ENCODE measurements at regions not wholly inside any gene's neighbourhood (a gene's known extent, or its start where the extent isn't known, plus 50 kb on each side); places are given as distances from the start of the nearest gene placed in this dataset.
"Not testable (repeated sequence)": the region's sequence is repeated elsewhere in the genome, so short reads cannot be mapped to it uniquely, and the experiment has no call there.

- no peak for DNase-seq
Measured at GRCh38 chr4:38314663-38315062, 349.3 kb upstream of the KLF3 start.

DNA sequence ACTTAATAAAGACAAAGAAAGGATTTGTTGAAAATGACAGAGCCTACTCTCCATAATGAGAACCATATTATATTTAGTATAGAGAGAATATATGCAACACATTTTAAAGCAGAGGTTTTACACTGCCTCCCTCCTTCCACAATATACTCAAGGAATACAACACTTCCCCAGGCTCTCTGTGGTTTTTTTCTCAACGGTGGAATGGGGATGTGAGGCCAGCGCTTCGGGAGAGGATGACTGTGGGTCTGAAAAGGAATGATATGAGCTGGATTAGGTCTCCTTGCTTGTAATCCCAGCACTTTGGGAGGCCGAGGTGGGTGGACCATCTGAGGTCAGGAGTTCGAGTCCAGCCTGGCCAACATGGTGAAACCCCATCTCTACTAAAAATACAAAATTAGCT, 348.7 kb upstream of the KLF3 start:
- no peak for DNase-seq

DNA sequence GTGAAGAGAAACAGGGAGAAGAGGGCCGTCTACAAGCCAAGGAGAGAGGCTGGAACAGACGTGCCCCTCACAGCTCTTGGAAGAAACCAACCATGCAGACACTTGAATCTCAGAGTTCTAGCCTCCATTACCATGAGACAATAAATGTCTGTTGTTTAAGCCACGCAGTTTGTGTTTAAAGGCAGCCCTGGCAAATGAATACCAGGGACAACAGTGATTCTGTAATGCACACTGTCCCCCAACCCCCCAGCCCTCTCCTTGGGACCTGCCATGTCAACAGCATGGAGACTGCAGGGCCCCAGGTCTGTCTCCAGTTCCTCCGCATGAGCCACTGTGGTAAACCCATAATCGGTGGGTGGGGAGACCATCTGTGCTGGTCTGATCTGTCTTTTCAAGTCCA, 348.0 kb upstream of the KLF3 start:
- DNase-seq: no peak

GRCh38 chr4:38317041-38317674, 346.8 kb upstream of the KLF3 start:
- no peak for DNase-seq

DNA sequence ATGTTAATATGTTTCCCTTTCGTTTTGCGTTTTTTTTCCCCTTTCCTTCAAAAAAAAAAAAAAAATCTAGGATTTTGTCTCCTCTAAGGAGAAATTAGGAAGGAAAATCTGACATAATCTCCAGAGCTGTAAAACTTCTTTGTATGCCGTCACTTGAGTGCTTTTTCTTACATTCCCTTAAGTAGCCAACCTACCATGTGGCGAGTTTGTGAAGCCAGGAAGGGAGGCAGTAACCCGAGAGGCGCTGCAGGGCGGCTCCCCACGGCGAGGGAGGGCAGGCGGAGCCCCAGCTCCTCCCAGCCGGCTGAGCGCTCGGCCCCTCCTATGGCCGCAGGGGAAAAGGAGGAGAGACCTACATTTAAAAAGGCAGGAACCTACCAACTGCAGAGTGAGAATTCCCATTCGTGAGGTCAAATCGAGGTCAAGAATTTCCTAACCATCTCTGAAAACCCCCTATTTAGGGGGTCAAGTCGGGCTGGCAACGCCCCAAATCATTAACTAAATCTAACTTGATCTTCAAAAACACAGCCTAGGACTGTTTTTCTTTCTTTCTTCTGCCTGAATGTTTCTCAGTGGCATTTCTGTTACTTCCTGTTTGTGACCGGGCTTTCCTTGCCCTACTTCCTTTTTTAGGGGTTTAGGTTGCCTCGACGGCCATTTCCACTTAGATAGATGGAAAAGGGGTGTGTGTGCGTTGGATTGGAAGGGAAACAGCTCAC, 345.1 kb upstream of the KLF3 start:
- peak; percentile 46 for DNase-seq

DNA sequence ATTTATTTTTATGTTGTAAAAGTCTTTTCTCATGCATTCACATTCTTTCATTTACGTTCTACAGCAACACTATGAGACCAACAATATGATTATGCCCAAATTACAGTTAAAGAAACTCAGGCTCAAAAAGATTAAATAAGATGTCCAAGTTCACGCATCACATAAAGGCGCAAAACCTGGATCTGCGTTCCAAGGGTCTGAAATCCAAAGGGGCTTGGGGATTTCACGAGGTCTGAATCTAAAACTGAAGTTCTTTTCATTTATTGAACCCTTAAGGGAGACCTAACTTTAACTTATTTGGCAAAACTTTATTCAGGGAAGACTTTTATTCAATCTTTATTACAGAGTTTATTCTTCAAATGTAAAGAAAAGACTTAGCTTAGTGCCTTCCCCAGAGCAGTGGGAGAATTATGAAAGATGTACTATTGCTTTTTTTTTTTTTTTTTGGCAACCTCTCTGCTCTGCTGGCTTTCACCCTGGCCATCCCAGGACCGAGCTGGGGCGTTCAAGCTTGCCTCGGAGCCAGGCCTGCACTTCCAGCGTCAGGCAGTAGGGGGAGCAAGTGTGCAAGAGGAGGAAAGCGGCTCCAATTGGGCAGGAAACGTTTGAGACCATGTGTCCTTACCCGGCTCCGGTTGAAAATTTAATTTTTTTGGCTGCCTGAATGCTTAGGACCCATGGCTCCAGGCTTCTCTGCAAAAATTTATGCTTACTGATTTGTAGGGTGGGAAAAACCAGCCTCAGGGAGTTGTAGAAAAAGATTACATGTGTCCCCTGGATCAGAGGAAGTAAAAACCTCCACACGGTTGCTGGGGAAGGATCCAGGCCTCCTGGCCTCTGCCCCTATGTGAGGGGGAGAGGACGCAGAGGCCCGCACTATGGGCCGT, 344.3 kb upstream of the KLF3 start:
- DNase-seq: peak; percentile 8

DNA sequence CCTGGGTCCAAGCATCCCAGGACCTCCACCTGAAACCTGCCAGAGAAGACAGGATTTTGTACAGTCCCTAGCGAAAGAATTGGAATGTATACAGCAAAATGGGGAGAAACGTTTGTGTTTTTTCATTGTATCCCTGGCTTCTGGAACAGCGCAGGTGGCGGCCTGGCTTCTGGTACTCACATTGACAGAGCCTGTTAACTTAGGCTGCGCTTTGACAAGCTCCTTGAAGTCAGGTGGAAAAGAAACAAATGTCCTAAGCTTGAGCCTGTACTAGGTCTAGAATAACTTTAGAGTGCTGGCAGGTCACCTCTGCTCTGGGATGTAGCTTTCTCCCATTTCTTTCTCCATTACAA, 343.7 kb upstream of the KLF3 start:
- DNase-seq: no peak

- no peak for DNase-seq
Measured at GRCh38 chr4:38320833-38321232, 343.2 kb upstream of the KLF3 start.

DNA sequence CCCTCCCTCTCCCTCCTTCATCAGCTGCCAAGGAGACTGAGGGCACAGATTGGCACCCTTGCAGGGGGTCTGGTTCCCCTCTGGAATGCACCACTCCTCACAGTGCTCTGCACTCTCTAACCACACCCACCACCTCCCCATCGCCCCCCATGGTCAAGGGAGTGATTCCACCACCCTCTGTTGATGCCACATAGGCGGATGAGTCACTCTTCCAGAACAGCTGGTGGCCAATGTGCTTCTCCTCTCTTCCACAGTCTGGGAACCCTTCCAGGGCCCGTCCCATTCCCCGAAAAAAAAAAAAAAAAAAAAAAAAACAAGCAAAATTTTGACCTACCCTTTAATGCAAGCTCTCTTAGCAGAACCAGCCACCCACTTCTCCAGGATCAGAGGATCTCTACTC, 341.3 kb upstream of the KLF3 start:
- no peak for DNase-seq

DNA sequence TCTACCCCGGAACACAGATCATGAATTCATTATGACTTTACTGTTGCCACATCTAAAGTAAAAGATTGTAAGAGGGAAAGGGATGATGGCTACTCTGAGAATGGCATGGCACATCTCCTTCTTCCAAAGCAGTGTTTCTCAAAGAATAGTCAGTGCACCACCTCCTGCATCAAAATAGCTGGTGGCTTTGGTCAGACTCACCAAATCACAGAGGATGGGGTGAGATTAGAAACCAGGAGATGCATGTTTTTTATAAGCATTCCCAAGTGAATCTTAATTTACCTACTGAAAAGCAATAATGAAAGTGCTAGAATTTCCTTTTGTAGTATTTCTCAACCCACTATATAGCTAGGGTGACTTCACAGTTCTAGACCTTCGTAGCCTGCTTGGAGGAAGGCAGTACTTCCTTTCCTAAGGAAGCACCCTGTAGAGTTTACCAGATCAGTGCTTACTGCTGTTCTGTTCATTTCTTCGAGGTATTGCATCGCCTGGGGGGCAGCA, 340.8 kb upstream of the KLF3 start:
- DNase-seq: no peak

DNA sequence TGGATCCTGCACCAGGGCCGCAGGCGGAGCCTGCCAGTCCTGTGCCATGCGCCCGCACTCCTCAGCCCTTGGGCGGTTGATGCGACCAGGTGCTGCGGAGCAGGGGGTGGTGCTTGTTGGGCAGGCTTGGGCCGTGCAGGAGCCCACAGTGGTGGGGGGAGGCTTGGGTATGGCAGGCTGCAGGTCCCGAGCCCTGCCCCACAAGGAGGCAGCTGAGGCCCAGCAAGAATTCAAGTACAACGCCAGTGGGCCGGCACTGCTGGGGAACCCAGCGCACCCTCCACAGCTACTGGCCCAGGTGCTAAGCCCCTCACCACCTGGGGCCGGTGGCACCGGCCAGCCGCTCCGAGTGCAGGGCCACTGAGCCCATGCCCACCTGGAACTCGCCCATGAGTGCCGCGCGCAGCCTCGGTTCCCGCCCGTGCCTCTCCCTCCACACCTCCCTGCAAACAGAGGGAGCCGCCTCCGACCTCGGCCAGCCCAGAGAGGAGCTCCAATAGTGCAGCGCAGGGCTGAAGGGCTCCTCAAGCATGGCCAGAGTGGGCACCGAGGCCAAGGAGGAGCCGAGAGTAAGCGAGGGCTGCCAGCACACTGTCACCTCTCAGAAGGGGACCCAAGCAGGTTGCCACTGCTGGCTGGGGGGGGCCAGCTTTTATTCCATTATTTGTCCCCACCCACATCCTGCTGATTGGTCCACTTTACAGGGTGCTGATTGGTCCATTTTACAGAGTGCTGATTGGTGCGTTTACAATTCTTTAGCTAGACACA, 339.0 kb upstream of the KLF3 start:
- no peak for DNase-seq

DNA sequence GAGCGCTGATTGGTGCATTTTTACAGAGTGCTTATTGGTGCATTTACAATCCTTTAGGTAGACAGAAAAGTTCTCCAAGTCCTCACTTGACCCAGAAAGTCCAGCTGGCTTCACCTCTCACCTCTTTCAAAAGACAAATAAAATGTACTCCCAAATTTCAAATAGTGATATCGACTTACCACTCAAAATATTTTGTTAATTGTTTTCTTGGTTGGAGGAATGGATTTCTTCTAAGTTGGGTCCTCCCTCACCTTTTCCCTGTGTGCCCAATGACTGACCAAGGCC, 338.4 kb upstream of the KLF3 start:
- no peak for DNase-seq

DNA sequence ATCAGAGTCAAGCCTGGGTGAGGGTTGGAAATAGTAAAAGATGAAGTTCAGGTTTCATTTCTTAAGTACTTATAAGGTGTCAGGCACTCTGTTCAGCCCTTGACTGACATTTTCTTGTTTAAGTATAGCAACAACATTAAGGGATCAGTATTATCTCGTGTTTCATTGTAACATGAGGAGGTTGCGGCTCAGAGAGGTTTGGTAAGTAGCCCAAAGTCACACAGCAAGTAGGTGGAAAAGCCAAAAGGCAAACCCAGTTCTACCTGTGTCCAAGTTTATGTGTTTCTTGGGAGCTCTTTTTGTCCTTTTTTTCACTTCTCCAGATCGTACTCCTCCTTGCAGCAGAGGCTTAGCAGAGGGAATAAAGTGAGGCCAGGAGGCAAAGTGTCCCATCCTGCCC, 337.5 kb upstream of the KLF3 start:
- no peak for DNase-seq

GRCh38 chr4:38327174-38327573, 336.8 kb upstream of the KLF3 start:
- DNase-seq: no peak

- DNase-seq: no peak
Measured at GRCh38 chr4:38328989-38329729, 334.8 kb upstream of the KLF3 start.

GRCh38 chr4:38330321-38330720, 333.7 kb upstream of the KLF3 start:
- DNase-seq: no peak

DNA sequence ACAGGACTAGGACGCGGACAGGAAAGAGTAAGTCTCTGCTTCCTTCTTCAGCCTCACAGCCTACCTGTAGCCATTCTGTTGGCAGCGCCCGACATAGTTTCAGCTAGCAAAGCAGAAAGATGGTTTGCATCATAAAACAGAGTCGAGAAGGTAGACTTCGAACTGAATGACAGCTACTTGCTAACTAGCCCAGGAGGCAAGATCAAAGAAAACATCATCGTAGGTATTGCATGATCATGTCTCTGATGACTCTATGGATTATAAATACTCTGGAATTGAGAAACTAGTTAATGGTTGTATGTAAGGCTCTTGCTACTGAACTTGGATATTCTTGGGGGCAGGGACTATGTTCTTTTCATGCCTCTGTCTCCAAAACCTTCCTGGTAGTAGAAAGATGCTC, 333.1 kb upstream of the KLF3 start:
- DNase-seq: no peak

DNA sequence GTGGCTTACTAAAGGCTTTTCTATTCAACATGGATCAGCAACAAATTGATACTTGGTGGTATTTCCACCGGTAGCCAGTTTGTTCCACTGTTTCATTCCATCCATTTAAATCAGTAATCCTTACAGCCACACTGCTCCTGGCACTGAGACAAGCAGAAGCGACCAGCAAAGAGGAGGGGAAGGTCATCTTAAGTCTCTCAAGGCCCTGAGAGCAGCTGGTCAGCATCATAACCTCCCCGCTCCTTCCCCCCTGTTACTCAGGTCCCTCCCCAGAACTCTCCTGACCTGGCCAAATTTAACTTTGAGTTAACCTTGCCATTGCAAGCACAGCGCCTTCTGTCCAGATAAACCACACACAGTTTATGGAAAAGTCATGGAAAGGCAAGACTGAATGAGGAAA, 331.3 kb upstream of the KLF3 start:
- DNase-seq: no peak

DNA sequence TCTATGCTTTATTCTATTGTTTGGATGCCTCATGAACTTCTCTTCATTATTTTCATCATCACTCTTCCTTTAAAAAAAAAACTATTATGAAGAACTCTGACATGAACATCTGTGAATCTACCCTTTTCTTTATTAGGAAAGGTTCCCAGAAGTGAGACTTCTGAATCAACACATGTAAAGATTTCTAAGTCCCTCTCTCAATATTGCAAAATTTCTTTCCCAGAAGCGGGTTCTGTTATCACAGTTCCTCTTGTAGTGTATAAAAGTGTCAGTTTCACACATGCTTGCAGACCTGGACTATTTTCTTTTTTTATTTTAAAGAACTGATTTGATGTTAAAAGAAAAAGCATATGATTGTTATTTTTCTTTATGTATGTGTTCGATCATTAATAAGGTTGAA, 330.8 kb upstream of the KLF3 start:
- DNase-seq: no peak

- no peak for DNase-seq
Measured at GRCh38 chr4:38334791-38335190, 329.2 kb upstream of the KLF3 start.

DNA sequence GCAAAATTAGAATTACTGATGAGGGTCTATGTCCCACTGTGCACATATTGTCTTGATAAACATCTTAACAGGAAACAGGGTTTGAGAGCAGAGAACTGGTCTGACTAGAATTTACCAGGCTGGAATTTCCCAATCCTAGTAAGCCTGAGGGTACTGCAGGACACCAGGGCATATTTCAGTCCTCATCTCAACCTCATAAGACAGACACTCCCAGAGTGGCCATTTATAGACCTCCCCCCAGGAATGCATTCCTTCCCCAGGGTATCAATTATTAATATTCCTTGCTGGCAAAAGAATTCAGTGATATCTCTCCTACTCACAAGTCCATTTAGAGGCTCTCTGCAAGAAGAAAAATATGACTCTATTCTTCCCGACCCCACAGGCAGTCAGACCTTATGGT, 325.1 kb upstream of the KLF3 start:
- DNase-seq: not testable (repeated sequence)

DNA sequence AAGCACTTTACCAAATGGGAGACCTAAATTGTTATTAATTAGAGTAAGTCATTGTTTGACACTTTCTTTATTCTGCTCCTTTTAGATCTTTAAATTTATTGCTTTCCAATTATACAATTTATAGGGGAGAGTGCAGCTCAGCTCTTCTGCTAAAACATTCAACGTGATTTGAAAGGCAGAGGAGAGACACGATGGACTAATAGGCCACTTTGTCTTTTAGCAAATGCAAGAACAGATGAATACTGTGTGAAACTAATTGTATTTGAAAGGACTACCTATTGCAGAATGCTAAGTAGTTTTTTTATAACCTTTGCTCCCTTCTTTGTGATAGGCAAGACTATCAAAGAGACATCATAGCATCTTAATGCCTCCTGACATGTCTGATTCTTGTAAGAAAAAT, 320.4 kb upstream of the KLF3 start:
- DNase-seq: peak; percentile 62

GRCh38 chr4:38344929-38345328, 319.1 kb upstream of the KLF3 start:
- DNase-seq: no peak

Data from NCI-H1417 treated with DMSO at 0.1 percent for 48 hours (cell line).